Right cardiac atrium (tissue), 5 donors: ENCODE measurements at regions not wholly inside any gene's neighbourhood (a gene's known extent, or its start where the extent isn't known, plus 50 kb on each side); places are given as distances from the start of the nearest gene placed in this dataset.

ENCODE experiments used
- ATAC-seq, 2 donors: fragments of 200-7000 bp; cut with Tn5 transposase; one replicate each; pipeline versions ENCODE4 v1.8.0 to v1.9.1; 2020; ENCODE audit warnings: moderate library complexity in 2 of 2, mild to moderate bottlenecking in 1 of 2
- DNase-seq, 3 donors: peaks; one replicate each; pipeline ENCODE4 v3.0.0-alpha.2; 2020
- H3K27ac ChIP-seq: one replicate; pipeline ENCODE4 v1.5.1; 2013; ENCODE audit warnings: mild to moderate bottlenecking, low read length, control low read depth, moderate library complexity
- H3K27me3 ChIP-seq: one replicate; pipeline ENCODE4 v1.6.1; 2013; ENCODE audit not compliant: control insufficient read depth, insufficient read depth
- H3K4me1 ChIP-seq: one replicate; pipeline ENCODE4 v1.6.1; 2013; ENCODE audit warnings: low read length; ENCODE audit not compliant: control insufficient read depth, insufficient read depth
- H3K4me3 ChIP-seq: one replicate; pipeline ENCODE4 v1.5.1; 2013; ENCODE audit warnings: low read length, control low read depth
- H3K9me3 ChIP-seq: one replicate; pipeline ENCODE4 v1.6.1; 2013; ENCODE audit warnings: low read length; ENCODE audit not compliant: control insufficient read depth
- WGBS: extraction: QIAGEN DNeasy Blood & Tissue Kit; methylation state at CpG from one replicate; pipeline ENCODE4 v1.1.7; 2013; 5-methylcytosine and 5-hydroxymethylcytosine counted together
- intact Hi-C, 4 donors: fragments of 100-400 bp; cut with DNase I; formaldehyde crosslinking; loops; one replicate each; pipeline versions ENCODE4 v1.11.0 to v1.14.0; 2022 to 2023
- donor health status: healthy with polysubstance abuse.
- donor health status: DM: no; HTN: yes; CAD: no.
- donor health status: DM: no; HTN: no; CAD: no.
- donor health status: DM: no; HTN: yes; CAD: no; lungs with severe emphysema.
- donor health status: DM: yes; HTN: yes; CAD: no.

DNA sequence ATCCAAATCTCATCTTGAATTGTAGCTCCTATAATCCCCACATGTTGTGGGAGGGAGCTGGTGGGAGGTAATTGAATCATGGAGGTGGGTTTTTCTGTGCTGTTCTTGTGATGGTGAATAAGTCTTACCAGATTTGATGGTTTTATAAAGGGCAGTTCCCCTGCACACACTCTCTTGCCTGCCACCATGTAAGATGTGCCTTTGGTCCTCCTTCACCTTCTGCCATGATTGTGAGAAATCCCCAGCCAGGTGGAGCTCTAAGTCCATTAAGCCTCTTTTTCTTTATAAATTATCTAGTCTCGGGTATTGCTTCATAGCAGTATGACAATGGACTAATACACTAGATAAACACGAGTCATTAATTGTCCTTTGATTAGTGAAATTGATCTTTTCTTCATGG lies 214.5 kb upstream of the CFAP20DC start:
- no peaks in the 10 kb centered on the region for H3K9me3 ChIP-seq
- DNase-seq: no peak
- H3K27me3 ChIP-seq: no peaks in the 10 kb centered on the region
- intact Hi-C loops: no loop called here
- no peak overlapping the region for H3K4me3 ChIP-seq
- ATAC-seq: no peak
- H3K27ac ChIP-seq: no peak overlapping the region
- no peaks in the 10 kb centered on the region for H3K4me1 ChIP-seq
- 91% methylated on average over 2 of the region's 2 CpGs for WGBS

DNA sequence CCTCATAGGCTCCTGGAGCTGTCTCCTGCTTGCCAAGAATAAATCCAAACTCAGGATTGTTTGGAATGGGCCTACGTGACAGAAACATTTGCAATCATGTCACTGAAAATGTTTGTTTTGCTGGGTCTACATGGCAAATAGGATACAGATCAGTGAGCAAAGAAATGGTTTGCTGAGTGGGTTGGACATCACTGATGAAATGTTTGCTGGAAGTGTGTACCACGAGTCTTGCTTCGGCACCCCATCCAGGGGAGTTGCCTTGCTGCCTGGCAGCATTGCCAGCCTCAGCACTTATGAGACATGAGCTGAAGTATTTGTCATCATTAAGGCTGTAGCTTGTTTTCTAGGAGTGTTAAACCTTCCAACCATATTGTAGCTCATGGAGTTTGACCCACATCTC lies 213.3 kb upstream of the CFAP20DC start:
- ATAC-seq: no peak
- Histone ChIP-seq H3K27me3 (no peaks in the 10 kb centered on the region), H3K9me3 (no peaks in the 10 kb centered on the region), H3K4me1 (no peaks in the 10 kb centered on the region), H3K27ac (no peak overlapping the region), H3K4me3 (no peak overlapping the region)
- intact Hi-C loops: no loop called here
- no peak for DNase-seq
- 57% methylated on average over 3 of the region's 3 CpGs for WGBS

DNA sequence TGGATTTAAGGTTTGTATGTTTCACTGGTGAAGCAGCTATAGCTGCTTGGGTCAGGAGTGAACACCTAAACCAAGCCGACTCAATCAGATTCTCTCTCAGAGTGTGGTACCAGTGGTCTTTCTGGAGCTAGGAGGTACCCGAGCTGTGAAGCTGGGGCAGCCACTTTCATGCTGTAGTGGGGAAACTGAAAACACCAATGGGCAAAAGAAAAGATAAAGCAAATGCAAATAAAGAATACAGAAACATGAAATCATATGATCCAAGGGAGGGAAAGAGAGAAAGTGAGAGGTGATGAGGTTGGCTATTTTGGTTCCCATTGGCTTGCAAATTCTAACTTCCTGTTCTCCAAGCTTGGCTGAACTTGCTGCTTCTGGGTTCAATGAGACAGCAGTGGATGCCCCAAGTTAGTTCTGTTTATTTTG lies 212.3 kb upstream of the CFAP20DC start:
- no peaks in the 10 kb centered on the region for H3K27me3 ChIP-seq
- no peaks in the 10 kb centered on the region for H3K4me1 ChIP-seq
- DNase-seq: no peak
- no peaks in the 10 kb centered on the region for H3K9me3 ChIP-seq
- no peak for ATAC-seq
- H3K27ac ChIP-seq: no peak overlapping the region
- H3K4me3 ChIP-seq: no peak overlapping the region
- intact Hi-C loops: no loop called here
- WGBS: 87% methylated on average over 2 of the region's 2 CpGs

DNA sequence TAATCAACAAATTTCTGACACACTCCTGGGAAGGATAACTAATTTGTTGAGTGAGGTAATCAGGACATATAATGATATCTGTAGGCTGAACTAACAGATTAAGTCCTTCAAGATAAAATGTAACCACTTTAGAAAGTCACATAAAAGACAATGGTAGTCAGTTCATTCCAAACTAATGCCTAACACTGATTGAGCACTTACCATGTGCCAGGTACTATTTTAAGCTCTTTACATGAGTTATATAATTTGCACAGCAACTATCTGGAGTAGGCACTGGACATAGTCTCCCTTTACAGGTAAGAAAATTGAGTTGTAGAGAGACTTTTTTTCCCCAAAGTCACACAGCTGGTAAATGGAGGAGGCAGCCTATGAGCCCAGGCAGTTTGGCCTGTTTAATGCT lies 211.2 kb upstream of the CFAP20DC start:
- Histone ChIP-seq H3K27ac (no peak overlapping the region), H3K27me3 (no peaks in the 10 kb centered on the region), H3K9me3 (no peaks in the 10 kb centered on the region), H3K4me3 (no peak overlapping the region), H3K4me1 (no peaks in the 10 kb centered on the region)
- intact Hi-C loops: no loop called here
- DNase-seq (no peak), ATAC-seq (no peak)

DNA sequence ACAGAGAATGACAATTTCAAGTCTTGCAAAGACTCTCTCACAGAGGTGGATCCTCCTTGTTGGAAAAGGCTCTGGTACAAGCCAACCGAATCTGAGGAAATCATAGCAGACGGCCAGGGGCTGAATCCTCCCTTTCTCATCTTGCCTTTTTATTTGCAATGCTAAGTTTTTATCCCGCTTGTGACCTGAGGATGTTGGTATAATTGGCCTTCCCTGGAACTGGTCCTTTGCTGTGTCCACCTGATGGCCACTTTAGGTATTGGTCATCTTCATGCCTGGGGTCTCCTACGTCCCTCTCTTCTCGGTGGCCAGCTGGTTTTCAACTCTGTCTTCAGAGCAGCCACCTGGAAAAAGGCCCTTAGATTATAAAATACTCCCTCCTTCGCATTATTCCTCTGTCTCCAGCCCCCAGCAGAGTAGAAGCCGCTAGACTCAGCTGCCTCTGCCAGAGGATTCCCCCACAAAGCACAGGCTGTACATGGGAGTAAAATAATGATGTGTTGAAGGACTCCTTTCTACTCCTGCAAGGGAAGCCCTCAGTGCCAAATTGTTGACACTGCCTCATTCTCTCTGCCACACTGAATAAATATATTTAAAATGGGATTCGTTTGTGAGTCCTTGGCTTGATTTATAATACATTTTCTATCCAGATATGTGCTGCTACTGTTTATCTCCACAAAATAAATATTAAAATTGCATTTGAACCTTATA lies 208.9 kb upstream of the CFAP20DC start:
- ATAC-seq: no peak
- Histone ChIP-seq H3K27me3 (no peaks in the 10 kb centered on the region), H3K4me3 (no peak overlapping the region), H3K4me1 (no peaks in the 10 kb centered on the region), H3K9me3 (no peaks in the 10 kb centered on the region), H3K27ac (no peak overlapping the region)
- no peak for DNase-seq
- intact Hi-C loops: no loop called here
- 77% methylated on average over 8 of the region's 8 CpGs for WGBS

DNA sequence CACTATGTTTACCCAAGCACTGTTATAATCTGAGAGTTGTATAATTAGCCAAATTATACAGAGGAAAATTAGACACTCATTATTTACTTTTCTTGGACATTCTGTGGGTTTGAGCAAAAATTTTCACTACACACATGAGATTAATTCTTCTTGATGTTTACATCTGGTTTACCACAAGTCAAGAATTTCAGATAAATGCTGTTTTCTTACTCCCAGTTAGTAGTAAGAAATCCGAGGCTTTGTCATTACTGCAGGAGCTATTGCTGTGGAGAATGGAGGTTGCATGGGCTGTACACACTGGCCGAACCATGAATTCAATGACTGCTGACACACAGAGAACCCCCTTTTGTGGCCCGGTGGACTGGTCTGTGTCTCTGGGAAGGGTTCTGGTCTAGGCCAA lies 207.7 kb upstream of the CFAP20DC start:
- H3K27ac ChIP-seq: no peak overlapping the region
- no peaks in the 10 kb centered on the region for H3K27me3 ChIP-seq
- 83% methylated on average over 3 of the region's 3 CpGs for WGBS
- H3K4me1 ChIP-seq: no peaks in the 10 kb centered on the region
- no peak for ATAC-seq
- H3K9me3 ChIP-seq: no peaks in the 10 kb centered on the region
- intact Hi-C loops: no loop called here
- DNase-seq: no peak
- no peak overlapping the region for H3K4me3 ChIP-seq

DNA sequence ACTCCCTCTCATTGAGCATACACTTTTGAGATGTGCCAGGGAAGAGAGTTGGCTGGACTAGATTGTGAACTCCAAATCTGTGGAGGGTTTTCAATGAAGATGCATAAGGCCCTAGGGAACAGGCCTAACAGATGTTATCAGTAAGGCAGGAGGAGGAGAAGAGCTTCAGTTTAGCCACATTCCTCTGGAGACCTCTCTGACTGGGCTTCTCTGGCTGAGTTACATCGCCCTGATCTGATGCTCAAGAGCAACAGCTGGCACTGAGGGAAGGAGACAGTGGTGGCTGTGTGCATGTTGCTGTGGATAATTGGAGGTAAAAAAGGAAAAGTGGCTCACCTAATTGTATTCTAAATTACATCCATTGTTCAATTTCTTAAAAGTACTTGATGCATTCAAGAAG lies 206.4 kb upstream of the CFAP20DC start:
- DNase-seq: no peak
- intact Hi-C loops: no loop called here
- H3K27me3 ChIP-seq: no peaks in the 10 kb centered on the region
- H3K27ac ChIP-seq: no peak overlapping the region
- H3K4me3 ChIP-seq: no peak overlapping the region
- no peaks in the 10 kb centered on the region for H3K9me3 ChIP-seq
- ATAC-seq: no peak
- no peaks in the 10 kb centered on the region for H3K4me1 ChIP-seq
- 81% methylated on average over 1 of the region's 1 CpG for WGBS

DNA sequence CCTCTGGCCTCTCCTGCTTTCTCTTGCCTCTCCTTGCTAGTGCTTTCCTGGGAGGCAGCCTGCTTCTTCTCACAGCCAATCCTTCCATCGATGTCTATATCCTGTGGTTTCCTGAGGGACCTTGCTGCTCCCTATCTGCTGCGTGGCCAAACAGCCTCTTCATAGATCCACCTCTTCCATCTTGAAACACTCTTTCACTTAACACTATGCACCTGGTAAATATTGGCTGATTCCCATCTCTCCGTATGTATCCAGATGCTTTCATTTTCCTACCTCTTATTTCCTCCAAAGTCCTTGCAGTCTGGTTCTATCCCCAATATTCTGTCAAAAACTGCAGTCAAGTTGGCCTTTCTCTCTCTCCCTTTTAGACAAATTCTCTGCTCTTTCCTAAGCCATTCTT lies 205.2 kb upstream of the CFAP20DC start:
- no peak for DNase-seq
- no peak for ATAC-seq
- intact Hi-C loops: no loop called here
- Histone ChIP-seq H3K4me3 (no peak overlapping the region), H3K27ac (no peak overlapping the region), H3K27me3 (no peaks in the 10 kb centered on the region), H3K9me3 (no peaks in the 10 kb centered on the region), H3K4me1 (no peaks in the 10 kb centered on the region)
- 81% methylated on average over 3 of the region's 3 CpGs for WGBS

DNA sequence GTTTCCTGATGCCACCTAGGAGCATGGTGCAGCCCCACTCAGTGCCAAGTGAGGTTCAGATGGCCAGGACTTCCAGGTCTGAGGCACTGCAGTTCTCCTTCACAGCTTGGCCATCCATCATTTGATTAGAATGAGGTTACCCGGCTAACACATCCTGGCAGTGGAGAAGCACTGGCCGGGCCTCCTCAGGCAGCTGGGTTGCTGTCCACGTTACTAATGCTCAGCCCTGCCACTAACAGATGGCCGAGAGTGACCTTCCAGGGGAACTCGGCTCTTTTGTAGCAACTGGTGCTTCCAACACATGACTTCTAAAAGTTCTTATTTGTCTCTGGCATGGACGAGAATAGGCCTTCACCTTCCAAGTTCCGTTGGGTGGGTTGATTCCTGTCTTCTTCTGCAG lies 204.6 kb upstream of the CFAP20DC start:
- intact Hi-C loops: no loop called here
- Histone ChIP-seq H3K4me1 (no peaks in the 10 kb centered on the region), H3K27ac (no peak overlapping the region), H3K27me3 (no peaks in the 10 kb centered on the region), H3K4me3 (no peak overlapping the region), H3K9me3 (no peaks in the 10 kb centered on the region)
- no peak for ATAC-seq
- WGBS: 66% methylated on average over 7 of the region's 7 CpGs
- no peak for DNase-seq

DNA sequence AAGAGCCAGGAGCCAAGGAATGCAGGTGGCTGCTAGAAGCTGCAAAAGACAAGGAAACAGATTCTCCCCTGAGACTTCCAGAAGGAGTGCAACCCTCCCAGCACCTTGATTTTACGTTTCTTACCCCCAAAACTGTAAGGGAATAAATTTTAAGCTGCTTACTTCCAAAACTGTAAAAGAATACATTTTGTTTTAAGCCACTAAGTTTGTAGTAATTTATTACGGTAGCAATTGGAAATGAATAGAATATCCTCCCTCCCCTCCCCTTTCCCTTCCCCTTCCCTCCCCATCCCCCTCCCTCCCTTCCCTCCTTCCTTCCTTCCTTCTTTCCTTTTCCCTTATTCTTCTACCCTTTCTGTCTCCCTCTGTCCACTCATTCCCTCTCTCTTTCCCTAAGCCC lies 203.7 kb upstream of the CFAP20DC start:
- no peak for DNase-seq
- H3K4me3 ChIP-seq: no peak overlapping the region
- H3K4me1 ChIP-seq: no peaks in the 10 kb centered on the region
- no peak overlapping the region for H3K27ac ChIP-seq
- no peaks in the 10 kb centered on the region for H3K27me3 ChIP-seq
- no peak for ATAC-seq
- intact Hi-C loops: no loop called here
- H3K9me3 ChIP-seq: no peaks in the 10 kb centered on the region
- WGBS: 76% methylated on average over 2 of the region's 2 CpGs

DNA sequence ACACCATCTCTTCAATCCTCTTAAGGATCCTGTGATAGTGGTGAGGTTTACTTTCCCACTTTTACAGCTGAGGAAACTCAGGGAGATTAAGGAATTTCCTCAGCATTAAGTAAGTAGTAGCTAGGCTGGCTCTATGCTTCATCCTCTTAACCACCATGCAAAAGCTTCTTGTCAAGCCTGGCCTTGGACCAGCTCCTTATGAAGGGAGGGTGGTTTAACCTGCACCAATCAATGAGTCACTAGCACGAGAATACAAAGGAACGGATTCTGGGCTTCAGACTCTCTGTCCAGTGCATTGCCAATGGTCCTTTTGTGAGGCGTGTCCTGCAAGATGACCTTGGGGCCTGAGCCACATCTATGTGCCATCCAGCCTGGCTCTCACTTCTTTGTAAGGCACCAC lies 202.0 kb upstream of the CFAP20DC start:
- no peak overlapping the region for H3K27ac ChIP-seq
- DNase-seq (no peak), ATAC-seq (no peak)
- H3K27me3 ChIP-seq: no peaks in the 10 kb centered on the region
- H3K9me3 ChIP-seq: no peaks in the 10 kb centered on the region
- no peak overlapping the region for H3K4me3 ChIP-seq
- WGBS: 89% methylated on average over 3 of the region's 3 CpGs
- intact Hi-C loops: no loop called here
- H3K4me1 ChIP-seq: no peaks in the 10 kb centered on the region

DNA sequence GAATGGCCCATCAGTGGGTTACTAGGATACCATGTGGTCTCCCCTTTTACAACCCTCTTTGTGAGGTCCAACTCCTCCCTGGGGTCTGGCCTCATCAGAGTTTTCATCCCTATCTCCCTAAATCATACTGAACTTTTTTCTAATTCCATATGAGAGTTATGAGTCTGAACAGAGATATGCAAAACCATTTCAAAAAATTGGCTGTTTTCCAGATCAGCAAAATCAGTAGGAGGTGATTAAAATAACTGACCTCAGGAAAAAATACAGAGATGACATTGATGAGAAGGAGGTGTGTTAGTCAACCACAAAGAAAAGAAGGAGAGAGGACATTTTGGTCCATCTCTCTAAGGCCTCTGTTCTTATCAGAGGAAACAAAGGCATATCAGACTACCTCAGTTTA lies 200.8 kb upstream of the CFAP20DC start:
- no peak overlapping the region for H3K4me3 ChIP-seq
- no peaks in the 10 kb centered on the region for H3K9me3 ChIP-seq
- ATAC-seq: no peak
- no peak overlapping the region for H3K27ac ChIP-seq
- DNase-seq: no peak
- no peaks in the 10 kb centered on the region for H3K4me1 ChIP-seq
- intact Hi-C loops: no loop called here
- no peaks in the 10 kb centered on the region for H3K27me3 ChIP-seq
